ENCODE measurements at regions not wholly inside any gene's neighbourhood (a gene's known extent, or its start where the extent isn't known, plus 50 kb on each side); places are given as distances from the start of the nearest gene placed in this dataset.

DNA sequence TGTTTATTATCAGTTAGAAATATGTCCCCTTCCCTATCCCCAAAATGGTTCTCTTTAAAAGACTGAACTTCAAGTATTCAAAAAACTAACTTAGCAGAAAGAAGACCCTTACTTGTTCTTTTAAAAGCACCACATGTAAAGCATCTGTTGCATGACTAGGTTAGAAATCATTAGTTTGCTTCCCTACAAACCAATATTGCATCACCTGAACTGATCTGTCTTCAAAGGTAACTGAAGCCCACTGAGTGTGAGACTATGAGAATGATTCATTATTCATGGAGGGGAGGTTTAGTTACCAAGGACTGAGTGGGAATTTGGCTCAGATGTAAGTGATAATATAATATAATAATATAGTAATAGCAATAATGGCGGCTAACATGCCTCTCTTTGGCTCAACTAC lies 231.7 kb downstream of the SPRY1 start:
- TF ChIP-seq, protein P1, sequence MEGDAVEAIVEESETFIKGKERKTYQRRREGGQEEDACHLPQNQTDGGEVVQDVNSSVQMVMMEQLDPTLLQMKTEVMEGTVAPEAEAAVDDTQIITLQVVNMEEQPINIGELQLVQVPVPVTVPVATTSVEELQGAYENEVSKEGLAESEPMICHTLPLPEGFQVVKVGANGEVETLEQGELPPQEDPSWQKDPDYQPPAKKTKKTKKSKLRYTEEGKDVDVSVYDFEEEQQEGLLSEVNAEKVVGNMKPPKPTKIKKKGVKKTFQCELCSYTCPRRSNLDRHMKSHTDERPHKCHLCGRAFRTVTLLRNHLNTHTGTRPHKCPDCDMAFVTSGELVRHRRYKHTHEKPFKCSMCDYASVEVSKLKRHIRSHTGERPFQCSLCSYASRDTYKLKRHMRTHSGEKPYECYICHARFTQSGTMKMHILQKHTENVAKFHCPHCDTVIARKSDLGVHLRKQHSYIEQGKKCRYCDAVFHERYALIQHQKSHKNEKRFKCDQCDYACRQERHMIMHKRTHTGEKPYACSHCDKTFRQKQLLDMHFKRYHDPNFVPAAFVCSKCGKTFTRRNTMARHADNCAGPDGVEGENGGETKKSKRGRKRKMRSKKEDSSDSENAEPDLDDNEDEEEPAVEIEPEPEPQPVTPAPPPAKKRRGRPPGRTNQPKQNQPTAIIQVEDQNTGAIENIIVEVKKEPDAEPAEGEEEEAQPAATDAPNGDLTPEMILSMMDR (IDR thresholded peaks at IDR 0.05): no peak
- no peak for TF ChIP-seq POLR2A (IDR thresholded peaks at IDR 0.05)

All from suprapubic skin (tissue), 3 donors.